K562 (cell line): ENCODE measurements at regions not wholly inside any gene's neighbourhood (a gene's known extent, or its start where the extent isn't known, plus 50 kb on each side); places are given as distances from the start of the nearest gene placed in this dataset.

Source experiments
- ATAC-seq: fragments of 200-7000 bp; cut with Tn5 transposase; 3 replicates; pipeline ENCODE4 v1.9.1; 2020; ENCODE audit warnings: moderate library complexity
- BruUV-seq: library from RNA; stranded (reverse); fragments of 400-500 nt; replicated peaks from 2 replicates; lab custom pipeline; 2021; lab: Mats Ljungman, UMichigan
- CTCF ChIA-PET: fragments of 300-600 bp; formaldehyde crosslinking; extraction: SDS; loops from one replicate; lab custom pipeline; 2021; ENCODE audit warnings: low intra/inter-chr PET ratio; lab: Yijun Ruan, JAX
- POLR2A ChIA-PET: fragments of 300-600, 350-650 bp; sonication (Branson Sonifier 250); formaldehyde crosslinking; extraction: SDS; loops from one replicate; lab custom pipeline; 2021; ENCODE audit warnings: antibody characterized with exemption, inconsistent platforms; lab: Yijun Ruan, JAX
- DNase-seq, 4 experiments: peaks; one replicate each; pipeline versions ENCODE4 v3.0.0 to v3.0.0-alpha.2; 2011 to 2018; ENCODE audit warnings: low spot score in 3 of 4, mixed read lengths in 3 of 4; ENCODE audit errors: extremely low read depth in 1 of 4
- FAIRE-seq: peaks from 2 replicates; lab custom pipeline; 2011; peaks lifted over from hg19 to GRCh38; lab: Jason Lieb, UNC
- H2AFZ ChIP-seq: 2 replicates; pipeline ENCODE4 v1.6.0; 2011; ENCODE audit warnings: low read depth, low read length, control low read depth, inconsistent platforms
- H3K27ac ChIP-seq: fragments of 200-600 bp; 3 replicates; pipeline ENCODE4 v1.8.0; 2011; ENCODE audit warnings: low read depth, mild to moderate bottlenecking, control low read depth, inconsistent platforms, low read length, moderate library complexity, mixed read lengths; ENCODE audit errors: extremely low read depth
- H3K27me3 ChIP-seq, 2 experiments: fragments of 300-600 bp in 1 of 2; 2 replicates in 1 of 2; 3 replicates in 1 of 2; pipeline versions ENCODE4 v1.6.0 to v1.8.0; 2011; ENCODE audit warnings: inconsistent platforms in 2 of 2, low read length in 2 of 2, mild to moderate bottlenecking in 1 of 2, mixed read lengths in 1 of 2, moderate library complexity in 1 of 2; ENCODE audit not compliant: control insufficient read depth in 2 of 2, insufficient read depth in 2 of 2
- H3K36me3 ChIP-seq: fragments of 300-600 bp; 3 replicates; pipeline ENCODE4 v1.8.0; 2011; ENCODE audit warnings: mild to moderate bottlenecking, low read length, inconsistent platforms; ENCODE audit not compliant: control insufficient read depth, insufficient read depth
- H3K4me1 ChIP-seq, 2 experiments: fragments of 200-600 bp in 1 of 2; replicated peaks in 1 of 2; 2 replicates in 1 of 2; 3 replicates in 1 of 2; pipeline versions ENCODE4 v1.5.1 to v1.8.0; 2011; ENCODE audit warnings: inconsistent platforms in 2 of 2, low read length in 2 of 2, mild to moderate bottlenecking in 1 of 2, mixed read lengths in 1 of 2, moderate library complexity in 1 of 2; ENCODE audit not compliant: control insufficient read depth in 2 of 2, insufficient read depth in 2 of 2
- H3K4me2 ChIP-seq: 2 replicates; pipeline ENCODE4 v1.6.1; 2011; ENCODE audit warnings: low read length, control low read depth, inconsistent platforms, mixed read lengths; ENCODE audit not compliant: insufficient read depth
- H3K4me3 ChIP-seq: fragments of 200-600 bp; sonication (generic), shearing (Covaris generic); 2 replicates; pipeline ENCODE4 v1.5.1; 2016; ENCODE audit warnings: control low read depth, inconsistent platforms
- H3K79me2 ChIP-seq: fragments of 200-600 bp; 3 replicates; pipeline ENCODE4 v1.8.0; 2011; ENCODE audit warnings: low read length, inconsistent platforms; ENCODE audit not compliant: control insufficient read depth, insufficient read depth
- H3K9ac ChIP-seq, 2 experiments: 2 replicates each; pipeline versions ENCODE4 v1.6.0 to v1.6.1; 2011; ENCODE audit warnings: low read depth in 2 of 2, low read length in 2 of 2, control low read depth in 1 of 2, inconsistent platforms in 1 of 2, mild to moderate bottlenecking in 1 of 2, mixed read lengths in 1 of 2; ENCODE audit not compliant: insufficient read depth in 1 of 2
- H3K9me1 ChIP-seq: one replicate; pipeline ENCODE4 v1.6.0; 2011; ENCODE audit warnings: inconsistent platforms, mild to moderate bottlenecking, low read length, moderate library complexity; ENCODE audit not compliant: control insufficient read depth, insufficient read depth
- H3K9me3 ChIP-seq: replicated peaks from 2 replicates; pipeline ENCODE4 v1.5.1; 2011; ENCODE audit warnings: low read depth, low read length, inconsistent platforms; ENCODE audit not compliant: control insufficient read depth, insufficient read depth
- H4K20me1 ChIP-seq: replicated peaks from 2 replicates; pipeline ENCODE4 v1.6.1; 2011; ENCODE audit warnings: low read length, inconsistent platforms, mixed read lengths; ENCODE audit not compliant: control insufficient read depth, insufficient read depth
- CBX2 ChIP-seq: fragments of 200-600 bp; sonication (generic); IDR thresholded peaks from one replicate; pipeline ENCODE4 v1.6.1; 2012; ENCODE audit warnings: mild to moderate bottlenecking, low read length, inconsistent platforms; ENCODE audit not compliant: insufficient read depth, poor library complexity, severe bottlenecking
- ELK3 ChIP-seq: fragments of 450-650 bp; formaldehyde crosslinking; IDR thresholded peaks from 2 replicates; pipeline ENCODE4 v1.4.0; 2020; ENCODE audit warnings: mild to moderate bottlenecking
- HDAC3 ChIP-seq: fragments of 450-650 bp; IDR thresholded peaks from 2 replicates; pipeline ENCODE4 v1.6.1; 2018; ENCODE audit warnings: borderline replicate concordance, mild to moderate bottlenecking, moderate library complexity; ENCODE audit not compliant: partially characterized antibody
- HDAC8 ChIP-seq: fragments of 450-650 bp; IDR thresholded peaks from 2 replicates; pipeline ENCODE4 v1.6.1; 2016; ENCODE audit warnings: mild to moderate bottlenecking, missing genetic modification characterization, moderate library complexity, missing compliant biosample characterization
- ID3 ChIP-seq, 2 experiments: fragments of 250-450 bp in 1 of 2; fragments of 450-650 bp in 1 of 2; sonication (Bioruptor Pico) in 1 of 2; IDR thresholded peaks; 2 replicates each; pipeline versions ENCODE4 v1.6.1 to v1.8.0; 2016 to 2021; ENCODE audit warnings: mild to moderate bottlenecking in 2 of 2, moderate library complexity in 2 of 2, missing compliant biosample characterization in 1 of 2, missing genetic modification characterization in 1 of 2
- KAT7 ChIP-seq: sonication (generic); formaldehyde crosslinking; IDR thresholded peaks from 2 replicates; pipeline ENCODE4 v1.8.0; 2022; ENCODE audit warnings: missing genetic modification reagents, mild to moderate bottlenecking, borderline replicate concordance
- KLF10 ChIP-seq: fragments of 250-450 bp; sonication (Bioruptor Pico); IDR thresholded peaks from 2 replicates; pipeline ENCODE4 v1.6.1; 2021; ENCODE audit warnings: matching md5 sums
- NCOA2 ChIP-seq, 2 experiments: fragments of 450-650 bp; IDR thresholded peaks; 2 replicates each; pipeline ENCODE4 v1.6.1; 2018; ENCODE audit warnings: mild to moderate bottlenecking in 2 of 2, moderate library complexity in 1 of 2; ENCODE audit not compliant: partially characterized antibody in 2 of 2
- PHF8 ChIP-seq: fragments of 200-600 bp; sonication (generic); IDR thresholded peaks from 2 replicates; pipeline ENCODE4 v1.6.1; 2012; ENCODE audit warnings: mixed run types, mild to moderate bottlenecking, inconsistent platforms, low read length, moderate library complexity, borderline replicate concordance
- SAFB ChIP-seq: fragments of 200-400 bp; formaldehyde crosslinking; IDR thresholded peaks from 2 replicates; pipeline ENCODE4 v1.6.1; 2017; ENCODE audit warnings: low read depth, low read length, borderline replicate concordance
- TFAM ChIP-seq: fragments of 250-450 bp; sonication (Bioruptor Pico); conservative IDR thresholded peaks from 2 replicates; pipeline ENCODE4 v1.5.0; 2021; ENCODE audit warnings: mild to moderate bottlenecking, moderate library complexity
- THAP7 ChIP-seq: fragments of 250-450 bp; sonication (Bioruptor Pico); IDR thresholded peaks from 2 replicates; pipeline ENCODE4 v1.5.0; 2021
- ZBTB5 ChIP-seq: fragments of 450-650 bp; IDR thresholded peaks from 2 replicates; pipeline ENCODE4 v1.6.1; 2017; ENCODE audit warnings: antibody characterized with exemption
- ZNF134 ChIP-seq: fragments of 250-450 bp; sonication (Bioruptor Pico); conservative IDR thresholded peaks from 2 replicates; pipeline ENCODE4 v1.4.0; 2020
- ZNF511 ChIP-seq: sonication (generic); formaldehyde crosslinking; IDR thresholded peaks from 2 replicates; pipeline ENCODE4 v1.8.0; 2022; ENCODE audit warnings: mild to moderate bottlenecking, missing genetic modification reagents
- ZNF75A ChIP-seq: fragments of 450-650 bp; formaldehyde crosslinking; IDR thresholded peaks from 2 replicates; pipeline ENCODE4 v1.4.0; 2020; ENCODE audit warnings: mild to moderate bottlenecking
- WGBS: fragments of 100-300 bp; shearing (Covaris generic); methylation state at CpG from one replicate; pipeline ENCODE4 v1.1.6; 2016; ENCODE audit warnings: low coverage, mixed read lengths; ENCODE audit not compliant: insufficient coverage; ENCODE audit errors: missing lambda C conversion rate; 5-methylcytosine and 5-hydroxymethylcytosine counted together
- in situ Hi-C: fragments of 300-500 bp; cut with MboI; formaldehyde crosslinking; loops from 4 replicates; pipeline ENCODE4 v1.15.0; 2018; ENCODE audit warnings: inconsistent platforms, mixed read lengths
- intact Hi-C: fragments of 100-400 bp; cut with micrococcal nuclease; formaldehyde crosslinking; loops from 2 replicates; pipeline ENCODE4 v1.14.2; 2022

GRCh38 chr9:113734826-113735225 is 141.3 kb upstream of the ZNF618 start:
- H3K4me1 ChIP-seq: no peaks in the 10 kb centered on the region
- no peak for FAIRE-seq
- H3K36me3 ChIP-seq: no peaks in the 10 kb centered on the region
- intact Hi-C loops (loop anchor here (5.0 to 10.0 kb wide), 5 partner anchors 72 to 557 kb away; partner anchors contain the start of genes AMBP and ZNF618), in situ Hi-C loops (no loop called here)
- CTCF ChIA-PET: no interaction called here
- no peaks in the 10 kb centered on the region for H4K20me1 ChIP-seq
- WGBS: 0% methylated on average over 3 of the region's 3 CpGs
- no TSS peak for BruUV-seq
- H3K79me2 ChIP-seq: no peaks in the 10 kb centered on the region
- H3K27ac ChIP-seq: no peak overlapping the region
- H3K4me3 ChIP-seq: no peak overlapping the region
- POLR2A ChIA-PET: interaction anchor here (0.7 kb wide), 1 partner anchor 390 kb away, joined by 3 read pairs; no protein-coding TSS in a partner anchor
- no peak overlapping the region for H3K9ac ChIP-seq
- no peak overlapping the region for H2AFZ ChIP-seq
- no peaks in the 10 kb centered on the region; the same call in 1 of the 2 replicates for H3K9me3 ChIP-seq
- no peak overlapping the region for H3K4me2 ChIP-seq
- no peaks in the 10 kb centered on the region for H3K9me1 ChIP-seq
- no peak for DNase-seq
- no peak for ATAC-seq
- no peaks in the 10 kb centered on the region; a peak in 1 of 5 replicates for H3K27me3 ChIP-seq
- no peak for TF ChIP-seq ZNF134 (CRISPR knock-in tag)
- no peak for TF ChIP-seq ZNF511
- TF ChIP-seq KLF10 (CRISPR knock-in tag): no peak
- TF ChIP-seq CBX2: no peak
- no peak for TF ChIP-seq ZNF75A (CRISPR knock-in tag)
- no peak for TF ChIP-seq THAP7 (CRISPR knock-in tag)
- TF ChIP-seq TFAM (CRISPR knock-in tag): no peak
- TF ChIP-seq KAT7 (CRISPR knock-in tag): no peak
- no peak for TF ChIP-seq ELK3 (CRISPR knock-in tag)
- no peak for TF ChIP-seq ZBTB5
- TF ChIP-seq ID3 (CRISPR knock-in tag; IDR thresholded peaks at IDR 0.05): no peak
- TF ChIP-seq ID3 (tag; IDR thresholded peaks at IDR 0.05): no peak
- no peak for TF ChIP-seq SAFB
- TF ChIP-seq HDAC8 (tag): no peak
- TF ChIP-seq NCOA2 (IDR thresholded peaks at IDR 0.05; ENCODE audit: partially characterized antibody in 2 of 2): no peak
- TF ChIP-seq HDAC3: no peak
- no peak for TF ChIP-seq PHF8
